ENCODE measurements at regions not wholly inside any gene's neighbourhood (a gene's known extent, or its start where the extent isn't known, plus 50 kb on each side); places are given as distances from the start of the nearest gene placed in this dataset.
"Not testable (repeated sequence)": the region's sequence is repeated elsewhere in the genome, so short reads cannot be mapped to it uniquely, and the experiment has no call there.

GRCh38 chr1:30100524-30100862 is 622.9 kb downstream of the MATN1 start:
- DNase-seq, result no peak

DNA sequence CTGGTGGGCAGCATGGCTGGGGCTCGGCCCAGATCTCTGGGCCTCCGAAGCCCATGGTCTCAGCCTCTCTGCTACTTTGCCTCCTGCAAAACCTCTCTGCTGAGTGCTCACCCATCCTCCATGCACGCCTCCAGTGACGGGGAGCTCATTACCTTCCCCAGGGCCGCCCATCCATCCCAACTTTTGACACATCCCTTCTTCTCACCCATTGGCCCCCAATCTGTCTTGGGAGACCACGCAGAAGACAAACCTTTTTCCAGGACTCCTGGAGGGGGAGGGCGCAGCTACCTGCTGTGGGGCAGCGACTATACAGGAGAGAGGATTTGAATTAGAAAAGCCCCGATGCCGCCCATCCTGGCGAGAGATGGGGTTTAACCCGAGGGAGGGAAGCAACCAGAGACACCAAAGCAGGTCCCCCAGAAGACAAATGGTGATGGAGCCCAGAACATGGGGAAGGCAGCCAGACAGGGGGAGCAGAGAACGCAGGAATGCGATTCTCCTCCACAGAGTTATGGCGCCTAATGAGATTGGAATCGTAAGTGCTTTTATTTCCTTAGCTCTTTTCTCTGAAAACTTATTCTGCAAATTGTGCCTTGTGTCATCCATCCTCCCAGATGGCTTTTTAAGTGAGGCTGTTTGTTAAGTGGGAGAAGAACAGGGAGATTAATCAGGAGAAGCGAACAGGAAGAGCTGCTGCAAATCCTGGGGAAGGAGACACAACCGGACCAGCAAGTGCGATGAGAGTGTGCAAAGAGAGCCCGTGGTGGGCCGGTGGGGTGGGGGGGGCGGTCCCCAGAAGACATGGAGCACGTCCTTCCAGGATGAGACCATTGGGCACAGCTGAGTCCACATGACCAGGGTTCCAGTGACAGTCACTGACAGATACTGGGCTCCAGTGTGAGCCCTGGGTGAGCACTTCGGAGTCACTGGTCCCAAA is 623.5 kb downstream of the MATN1 start:
- no peak for DNase-seq

DNA sequence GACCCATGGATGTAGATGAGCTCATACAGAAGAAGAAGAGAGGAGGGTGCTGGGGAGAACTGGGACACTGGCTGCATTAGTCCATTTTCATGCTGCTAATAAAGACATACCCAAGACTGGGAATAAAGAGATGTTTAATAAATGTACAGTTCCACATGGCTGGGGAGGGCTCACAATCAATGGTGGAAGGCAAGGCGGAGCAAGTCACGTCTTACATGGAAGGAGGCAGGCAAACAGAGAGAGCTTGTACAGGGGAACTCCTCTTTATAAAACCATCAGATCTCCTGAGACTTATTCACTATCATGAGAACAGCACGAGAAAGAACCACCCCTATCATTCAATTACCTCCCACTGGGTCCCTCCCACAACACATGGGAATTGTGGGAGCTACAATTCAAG is 625.5 kb downstream of the MATN1 start:
- not testable (repeated sequence) for DNase-seq

GRCh38 chr1:30095451-30096025 is 627.8 kb downstream of the MATN1 start:
- DNase-seq, result no peak

DNA sequence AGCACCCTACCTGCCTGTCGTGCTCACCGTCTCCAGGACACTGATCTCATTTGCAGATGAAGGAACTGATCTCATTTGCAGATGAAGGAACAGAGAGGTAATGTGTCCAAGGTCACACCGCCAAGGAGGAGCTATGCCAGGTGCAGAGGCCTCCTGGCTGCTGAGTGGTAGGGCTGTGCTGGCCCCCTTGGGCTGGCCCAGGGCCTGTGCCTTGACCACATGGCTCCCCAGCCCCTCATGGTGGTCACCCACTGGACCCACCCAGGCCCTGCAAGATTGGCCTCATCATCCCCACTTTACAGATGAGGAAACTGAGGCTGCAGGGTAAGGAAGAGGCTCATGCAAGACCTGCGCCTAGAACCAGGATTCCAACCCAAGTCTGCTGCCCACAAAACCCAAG is 628.3 kb downstream of the MATN1 start:
- DNase-seq, result no peak

DNA sequence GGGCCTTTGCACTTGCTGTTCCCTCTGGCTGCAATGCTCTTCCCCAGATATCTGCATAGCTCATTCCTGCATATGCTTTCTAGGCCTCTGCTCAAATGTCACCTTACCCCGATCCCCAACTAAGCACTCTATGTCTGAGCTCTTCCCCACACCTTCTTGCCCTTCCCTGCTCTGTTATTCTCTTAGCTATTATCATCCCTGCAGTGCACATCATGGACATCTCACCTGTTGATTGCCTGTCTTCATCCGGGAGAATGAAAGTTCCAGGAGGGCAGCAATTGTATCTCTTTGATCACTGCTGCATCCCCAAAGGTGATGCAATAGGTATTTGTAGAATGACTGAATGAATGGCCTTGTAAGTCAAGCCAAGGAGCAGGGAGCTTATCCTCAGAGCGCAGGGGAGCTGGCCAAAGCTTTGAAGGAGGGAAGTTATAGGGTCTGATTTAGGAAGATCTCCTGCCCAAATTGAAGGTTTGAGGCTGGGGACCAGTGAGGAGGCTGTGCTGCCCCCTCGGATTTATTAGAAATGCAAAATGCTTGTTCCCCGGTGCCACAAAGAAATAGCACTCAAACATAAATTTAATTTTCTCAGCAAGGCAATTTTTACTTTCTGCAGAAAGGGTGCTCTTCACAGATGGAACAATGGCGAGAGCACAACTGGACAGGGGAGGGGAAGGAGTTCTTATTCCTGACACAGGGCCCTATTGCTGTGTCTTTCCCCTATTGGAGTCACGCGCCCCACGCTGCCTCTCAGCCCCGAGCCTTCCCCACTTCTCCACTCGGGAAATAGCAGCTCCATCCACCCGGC is 631.1 kb downstream of the MATN1 start:
- no peak for DNase-seq

GRCh38 chr1:30090162-30090820 is 633.1 kb downstream of the MATN1 start:
- no peak for DNase-seq

DNA sequence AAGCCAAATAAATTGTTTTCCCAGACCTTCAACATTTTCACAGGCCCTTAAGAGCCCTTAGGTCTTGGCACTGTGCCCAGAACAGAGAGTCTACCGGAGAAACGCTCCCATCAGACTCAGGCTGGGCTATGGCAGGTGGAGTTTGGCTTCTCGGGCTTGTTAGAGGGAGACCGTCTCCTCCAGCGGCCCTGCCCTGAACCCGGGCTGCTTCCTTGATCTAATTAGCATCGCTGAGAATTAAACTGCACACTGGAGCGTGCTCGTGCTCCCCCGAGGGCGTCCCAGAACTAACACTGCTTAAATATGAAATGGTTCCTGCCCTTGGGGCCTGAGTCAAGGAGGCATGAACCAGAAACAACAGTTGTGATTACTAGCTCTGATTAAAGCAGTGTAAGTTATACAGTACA is 634.4 kb downstream of the MATN1 start:
- DNase-seq, result no peak

DNA sequence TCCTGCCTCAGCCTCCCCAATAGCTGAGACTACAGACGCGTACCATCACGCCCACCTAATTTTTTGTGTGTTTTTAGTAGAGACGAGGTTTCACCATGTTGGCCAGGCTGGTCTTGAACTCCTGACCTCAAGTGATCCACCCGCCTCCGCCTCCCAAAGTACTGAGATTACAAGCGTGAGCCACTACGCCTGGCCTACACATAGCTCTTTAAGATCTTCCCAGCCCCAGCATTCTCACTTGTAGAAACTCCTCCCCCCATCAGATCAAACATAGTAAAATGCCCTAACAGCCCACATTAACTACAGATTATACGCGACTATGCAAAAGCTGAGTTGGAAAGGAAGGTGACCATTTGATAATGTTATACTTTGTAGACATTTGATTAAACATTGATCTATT is 634.8 kb downstream of the MATN1 start:
- DNase-seq, result no peak

- DNase-seq, result no peak
Measured at GRCh38 chr1:30087465-30087864, 635.9 kb downstream of the MATN1 start.

GRCh38 chr1:30085811-30086770 is 637.3 kb downstream of the MATN1 start:
- peak in 1 of 2 experiments; percentile 21 for DNase-seq

GRCh38 chr1:30084909-30085571 is 638.3 kb downstream of the MATN1 start:
- no peak for DNase-seq

- DNase-seq, result no peak
Measured at GRCh38 chr1:30083800-30084464, 639.5 kb downstream of the MATN1 start.

GRCh38 chr1:30081379-30082102 is 641.8 kb downstream of the MATN1 start:
- DNase-seq, result no peak

DNA sequence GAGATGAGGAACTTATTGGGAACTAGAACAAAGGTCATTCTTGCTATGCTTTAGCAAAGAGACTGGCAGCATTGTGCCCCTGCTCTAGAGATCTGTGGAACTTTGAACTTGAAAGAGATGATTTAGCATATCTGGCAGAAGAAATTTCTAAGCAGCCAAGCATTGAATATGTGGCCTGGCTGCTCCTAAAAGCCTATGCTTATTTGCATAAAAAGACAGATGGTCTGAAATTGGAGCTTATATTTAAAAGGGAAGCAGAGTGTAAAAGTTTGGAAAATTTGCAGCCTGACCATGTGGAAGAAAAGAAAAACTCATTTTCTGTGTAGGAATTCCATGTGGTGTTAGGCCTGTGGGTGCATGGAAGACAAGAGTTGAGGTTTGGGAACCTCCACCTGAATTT is 647.5 kb downstream of the MATN1 start:
- DNase-seq, result not testable (repeated sequence)

GRCh38 chr1:30068787-30069472 is 654.5 kb downstream of the MATN1 start:
- DNase-seq, result no peak

DNA sequence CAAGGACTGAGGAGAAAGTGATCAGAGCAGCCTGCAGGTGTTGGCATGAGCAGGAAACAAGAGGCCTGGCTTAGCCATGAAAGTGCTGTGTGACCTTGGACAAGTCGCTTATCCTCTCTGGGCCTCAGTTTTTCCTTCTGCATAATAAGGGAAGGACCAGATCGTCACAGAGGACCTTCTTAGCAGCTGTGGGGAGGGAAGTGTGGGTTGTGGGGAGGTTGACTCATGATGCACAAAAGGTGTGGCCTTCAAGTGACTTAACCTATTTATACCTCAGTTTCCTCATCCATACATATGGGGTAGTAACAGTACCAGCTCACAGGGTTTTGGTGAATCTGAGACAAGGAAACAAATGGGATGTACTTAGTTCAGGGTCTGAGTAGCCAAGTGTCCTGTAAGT is 658.8 kb downstream of the MATN1 start:
- no peak for DNase-seq

DNA sequence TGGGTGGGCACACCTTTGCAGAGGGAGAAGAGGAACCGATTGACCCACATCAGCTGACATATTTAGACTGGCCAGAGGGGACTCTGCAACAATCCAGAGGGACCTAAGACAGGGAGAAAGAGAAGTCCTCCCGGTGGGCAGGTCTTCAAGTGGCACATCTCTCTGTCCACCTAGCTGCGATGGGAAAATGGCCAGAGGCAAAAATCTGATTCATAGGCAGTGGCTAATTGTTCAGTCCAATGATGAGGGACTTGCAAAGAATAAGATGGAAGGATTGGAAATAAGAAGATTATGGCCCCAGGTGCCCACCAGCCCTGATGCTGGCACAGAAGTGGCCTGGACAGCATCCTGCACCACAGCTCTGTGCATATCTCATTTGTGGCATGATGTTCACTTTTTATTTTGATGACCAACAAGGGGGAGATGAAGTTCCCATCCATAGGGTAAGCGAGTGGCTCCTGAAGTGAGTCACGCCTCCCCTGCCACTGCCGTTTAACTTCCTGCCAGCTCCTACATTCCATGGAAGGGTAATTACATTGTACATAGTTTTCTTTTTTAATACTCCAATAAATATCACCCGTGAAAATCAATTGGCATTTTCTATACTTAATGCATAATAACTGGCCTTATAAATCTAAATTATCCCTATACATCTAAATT is 659.6 kb downstream of the MATN1 start:
- DNase-seq, result no peak

Data from stimulated activated CD4-positive, alpha-beta T cell treated with anti-CD3 and anti-CD28 coated beads, Interleukin-4, amount 100 ng/mL, for 4 hours (primary cell).